NCI-H2196 (cell line): ENCODE measurements at regions not wholly inside any gene's neighbourhood (a gene's known extent, or its start where the extent isn't known, plus 50 kb on each side); places are given as distances from the start of the nearest gene placed in this dataset.

ENCODE experiments used
- DNase-seq: peaks from one replicate; lab custom pipeline; 2025; ENCODE audit not compliant: unreplicated experiment; lab: John Stamatoyannopoulos, UW

- DNase-seq = no peak
These were observed 85.6 kb downstream of the RPL22L1 start for GRCh38 chr3:170784406-170784805.

GRCh38 chr3:170780955-170781354 lies 89.0 kb downstream of the RPL22L1 start:
- no peak for DNase-seq

DNA sequence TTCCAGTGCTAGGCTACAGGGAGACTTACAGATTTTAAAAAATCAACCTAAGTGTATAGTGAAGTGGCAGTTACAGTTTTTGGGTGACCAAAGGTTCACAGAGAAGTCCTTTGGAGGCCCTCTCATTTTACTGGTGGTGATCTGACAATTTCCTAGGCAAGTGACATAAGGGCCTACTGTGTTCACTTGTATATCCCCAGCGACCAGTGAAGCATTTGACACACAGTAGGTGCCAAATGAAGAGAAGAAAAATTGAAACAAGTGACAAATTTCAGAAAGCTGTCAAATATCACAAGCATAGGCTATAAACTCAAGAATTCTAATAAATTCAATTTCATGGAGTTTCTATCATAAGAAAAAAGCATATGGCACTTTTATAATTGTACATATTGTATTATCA lies 89.5 kb downstream of the RPL22L1 start:
- DNase-seq = no peak

DNA sequence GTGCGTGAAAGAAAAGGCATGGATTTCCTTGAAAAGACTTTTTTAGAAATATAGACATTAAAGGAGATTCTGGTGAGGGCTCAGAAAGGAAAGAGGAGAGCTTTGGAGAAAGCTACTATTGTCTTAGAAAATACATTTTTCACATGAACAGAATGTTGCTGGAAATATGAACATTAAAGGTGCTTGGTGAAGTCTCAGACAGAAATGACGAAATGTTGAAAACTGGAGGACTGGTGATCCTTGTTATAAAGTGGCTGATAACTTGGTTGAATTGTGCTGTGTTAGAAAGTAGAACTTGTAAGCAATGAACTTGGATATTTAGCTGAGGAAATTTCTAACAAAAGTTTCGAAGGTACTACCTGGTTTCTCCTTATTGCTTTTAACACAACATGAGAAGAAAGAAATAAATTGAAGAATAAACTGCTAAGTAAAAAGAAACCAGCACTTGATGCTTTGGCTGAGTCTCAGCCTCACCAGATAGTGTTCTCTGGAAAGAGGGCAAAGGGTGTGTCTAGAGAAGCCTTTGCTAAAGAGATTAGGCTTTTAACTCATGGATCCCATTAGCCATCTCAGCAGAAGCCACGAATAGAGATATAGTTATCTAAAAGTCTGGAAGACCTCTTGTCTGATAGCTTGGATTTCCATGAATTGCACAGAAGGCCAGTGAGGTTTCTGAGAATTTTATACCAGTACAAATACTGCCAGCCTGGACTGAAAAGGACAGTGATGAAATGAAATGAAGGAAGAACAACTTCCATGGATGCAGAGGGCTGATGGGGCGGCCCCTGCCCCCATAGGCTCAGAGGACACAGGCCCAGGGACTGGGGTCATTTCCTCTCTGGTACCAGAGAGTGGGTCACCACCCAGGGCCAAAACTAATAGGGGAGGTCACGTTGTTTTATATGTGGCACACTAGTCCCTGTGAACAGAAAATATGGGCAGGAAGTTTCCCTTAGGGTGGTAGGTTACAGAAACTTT lies 91.5 kb downstream of the RPL22L1 start:
- DNase-seq = no peak

GRCh38 chr3:170777564-170777926 lies 92.5 kb downstream of the RPL22L1 start:
- no peak for DNase-seq

DNA sequence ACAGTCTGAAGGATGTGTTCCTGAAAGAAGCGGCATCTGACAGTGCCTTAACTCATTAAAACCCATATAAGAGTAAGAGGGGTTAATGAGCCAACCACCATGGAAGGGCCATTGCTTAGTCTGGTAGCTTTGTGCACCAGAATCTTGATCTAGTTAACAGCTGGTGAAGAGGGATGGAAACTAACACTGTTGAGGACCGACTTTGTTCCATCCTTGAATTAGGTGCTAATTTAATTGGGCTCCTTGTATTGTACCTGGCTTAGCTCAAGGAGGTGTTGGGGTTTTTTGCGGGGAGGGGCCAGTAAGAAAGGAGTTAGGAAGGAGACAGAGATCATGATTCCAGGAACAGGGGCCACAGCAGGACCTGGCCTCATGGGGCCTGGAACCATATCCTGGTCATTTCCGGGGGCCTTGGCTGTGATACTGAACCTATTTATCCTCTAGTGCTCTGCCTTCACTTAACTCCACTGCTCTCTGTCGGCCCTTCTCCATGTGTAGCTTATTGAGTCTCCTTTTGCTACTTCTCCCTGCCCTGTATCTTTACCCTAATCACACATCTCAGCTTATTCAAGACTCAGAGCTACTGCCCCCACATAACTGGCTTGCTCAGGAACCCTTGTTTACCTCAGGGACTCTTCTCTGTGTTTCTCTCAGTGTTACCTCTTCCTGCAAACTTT lies 93.0 kb downstream of the RPL22L1 start:
- DNase-seq = no peak

- no peak for DNase-seq
These were observed 96.1 kb downstream of the RPL22L1 start for GRCh38 chr3:170773682-170774425.

GRCh38 chr3:170772175-170772574 lies 97.8 kb downstream of the RPL22L1 start:
- DNase-seq = no peak

DNA sequence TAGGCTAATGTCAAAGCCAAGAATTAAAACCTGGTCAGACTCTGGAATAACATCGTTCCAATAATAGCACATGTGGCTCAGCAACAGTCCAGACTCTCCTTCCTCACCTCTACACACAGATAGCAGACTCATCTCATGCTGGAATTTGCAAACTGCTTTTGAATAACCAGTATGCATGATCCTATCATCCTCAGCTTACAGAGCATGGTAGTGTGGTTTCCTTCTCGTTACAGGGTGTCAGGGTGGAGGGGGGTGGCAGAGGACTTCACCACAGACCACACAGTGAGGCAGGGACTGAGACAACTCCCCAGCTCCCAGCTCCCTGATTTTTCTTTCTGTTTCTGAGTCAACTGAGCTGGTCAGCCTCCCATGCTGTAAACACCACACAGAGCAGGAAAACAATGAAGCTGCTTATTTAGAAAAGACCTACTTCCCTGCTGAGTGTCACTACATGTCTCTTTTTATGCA lies 101.6 kb downstream of the RPL22L1 start:
- no peak for DNase-seq

- DNase-seq = no peak
These were observed 102.4 kb downstream of the RPL22L1 start for GRCh38 chr3:170767576-170767941.

DNA sequence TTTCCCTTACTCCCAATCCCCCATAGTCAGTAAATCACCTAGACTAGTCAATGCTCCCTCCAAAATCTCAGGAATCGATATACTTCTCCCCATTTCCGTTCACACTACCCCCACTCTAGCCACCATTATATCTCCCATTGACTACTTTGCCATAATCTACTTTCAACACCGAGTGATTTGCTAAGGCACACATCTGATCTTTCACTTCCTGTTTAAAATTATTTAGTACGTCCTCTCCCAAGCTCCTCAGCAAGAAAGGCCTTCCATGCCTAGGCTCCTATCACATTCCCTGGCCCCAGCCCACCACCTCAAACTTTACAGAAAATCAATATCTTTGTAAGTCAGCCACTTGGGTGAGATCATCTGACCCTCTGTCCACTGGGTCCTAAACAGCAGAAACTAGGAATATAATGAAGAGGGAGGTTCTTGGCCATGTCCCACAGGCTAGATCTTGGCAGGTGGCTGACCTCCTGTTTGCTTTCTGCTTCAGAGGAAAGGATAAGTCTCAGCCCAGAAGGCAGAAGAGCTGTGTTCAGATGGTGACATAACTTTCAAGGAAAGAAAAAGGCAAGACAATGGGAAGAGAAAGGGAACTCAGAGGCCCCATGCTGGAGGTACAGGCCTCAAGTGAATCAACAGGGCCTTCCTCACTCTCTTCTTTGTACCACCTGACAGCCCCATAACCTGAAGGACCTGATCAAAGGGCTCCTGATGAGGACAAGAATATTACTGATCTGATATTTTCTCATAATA lies 103.0 kb downstream of the RPL22L1 start:
- DNase-seq = no peak

GRCh38 chr3:170766253-170766652 lies 103.7 kb downstream of the RPL22L1 start:
- DNase-seq = no peak

- DNase-seq = no peak
These were observed 104.4 kb downstream of the RPL22L1 start for GRCh38 chr3:170765419-170766078.

GRCh38 chr3:170764017-170764416 lies 106.0 kb downstream of the RPL22L1 start:
- DNase-seq = no peak

- no peak for DNase-seq
These were observed 107.9 kb downstream of the RPL22L1 start for GRCh38 chr3:170762064-170762463.

DNA sequence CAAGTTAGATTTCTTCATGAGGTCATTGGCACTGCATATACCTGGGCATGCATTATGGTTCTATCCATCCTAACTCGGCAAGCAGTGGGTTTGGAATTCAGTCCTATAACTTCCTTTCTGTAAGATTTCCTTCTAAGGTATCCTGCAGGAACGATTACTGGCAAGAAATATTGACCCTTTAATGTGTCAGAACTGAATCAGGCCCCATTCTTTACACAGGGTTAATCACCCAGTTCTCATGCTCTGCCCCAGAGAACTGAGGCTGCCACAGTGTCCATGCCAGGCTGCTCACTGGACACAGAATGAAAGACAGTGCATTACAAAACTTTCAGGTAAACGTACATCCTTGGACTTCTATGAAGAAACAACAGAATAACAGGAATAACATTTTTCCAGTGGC lies 108.9 kb downstream of the RPL22L1 start:
- DNase-seq = no peak

- DNase-seq = no peak
These were observed 109.8 kb downstream of the RPL22L1 start for GRCh38 chr3:170760174-170760526.

DNA sequence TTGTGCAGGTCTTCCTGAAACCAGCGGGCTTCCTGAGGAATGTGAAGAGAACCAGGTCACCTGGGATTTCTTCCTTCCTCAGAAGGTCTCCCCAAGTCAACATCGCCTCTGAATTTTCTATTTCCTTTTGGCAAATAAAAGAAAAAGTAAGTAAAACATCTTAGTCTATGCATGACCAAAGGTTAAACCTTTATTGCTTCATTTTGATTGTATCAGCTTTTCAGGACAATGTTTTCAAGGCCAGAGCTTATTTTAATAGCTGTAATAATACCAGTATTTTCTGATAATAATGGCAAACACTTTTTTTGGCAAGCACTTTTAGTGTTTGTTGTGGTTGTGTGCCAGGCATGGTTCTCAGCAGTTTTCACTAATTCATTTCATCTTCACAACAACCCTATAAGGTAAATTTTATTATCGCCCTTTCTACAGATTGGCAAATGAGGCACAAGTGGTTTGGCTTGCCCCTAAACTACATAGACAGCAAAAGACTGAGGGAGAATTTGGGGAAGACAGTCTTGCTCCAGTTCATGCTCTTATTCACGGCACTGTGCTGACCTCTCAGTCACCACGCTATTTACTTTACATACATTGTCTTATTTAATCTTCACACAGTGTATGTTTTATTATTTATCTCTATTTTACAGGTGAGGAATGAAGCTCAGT lies 110.4 kb downstream of the RPL22L1 start:
- no peak for DNase-seq

DNA sequence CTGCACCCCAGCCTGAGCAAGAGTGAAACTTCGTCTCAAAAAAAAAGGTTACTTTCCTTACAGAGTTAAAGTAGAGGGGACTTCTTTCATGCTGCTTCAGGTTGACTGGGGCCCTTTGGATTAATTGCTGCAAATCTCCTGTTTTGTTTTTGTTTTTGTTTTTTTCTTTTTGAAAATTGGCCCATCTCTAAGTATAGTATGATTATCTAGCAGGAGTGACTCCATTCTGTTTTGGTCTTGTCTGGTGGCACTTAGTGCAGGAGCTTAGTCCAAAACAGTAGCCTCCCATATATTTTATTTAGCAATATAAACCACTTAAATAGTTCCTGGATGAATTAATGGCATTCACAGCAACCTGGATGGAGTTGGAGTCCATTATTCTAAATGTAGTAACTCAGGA lies 113.0 kb downstream of the RPL22L1 start:
- no peak for DNase-seq

- no peak for DNase-seq
These were observed 115.7 kb downstream of the RPL22L1 start for GRCh38 chr3:170754311-170754693.
